ENCODE measurements at regions not wholly inside any gene's neighbourhood (a gene's known extent, or its start where the extent isn't known, plus 50 kb on each side); places are given as distances from the start of the nearest gene placed in this dataset.
"Not testable (repeated sequence)": the region's sequence is repeated elsewhere in the genome, so short reads cannot be mapped to it uniquely, and the experiment has no call there.

DNA sequence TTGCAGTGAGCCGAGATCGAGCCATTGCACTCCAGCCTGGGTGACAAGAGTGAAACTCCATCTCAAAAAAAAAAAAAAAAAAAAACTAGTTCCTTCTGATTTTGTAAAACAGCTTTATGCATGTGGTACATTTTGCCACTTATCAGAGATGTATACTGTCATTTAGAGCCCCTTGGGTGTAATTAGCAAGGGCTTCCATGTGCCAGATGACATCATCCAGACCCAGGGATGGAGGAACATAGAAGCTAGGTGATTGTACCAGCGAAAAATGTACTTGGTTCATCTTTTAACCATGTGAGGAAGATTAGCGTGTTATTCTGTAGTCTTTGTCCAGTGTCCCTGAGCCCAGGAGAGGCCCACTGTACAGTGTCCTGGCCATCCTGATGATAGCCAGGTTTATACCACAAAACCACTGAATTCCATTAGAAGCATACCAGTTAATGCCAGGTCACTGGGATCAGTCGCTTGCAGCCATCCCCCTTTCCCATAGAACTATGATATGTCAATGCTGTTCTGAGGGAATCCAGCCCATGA is 239.3 kb upstream of the SGCD start:
- no peak overlapping the region for H3K4me3 Mint-ChIP-seq

DNA sequence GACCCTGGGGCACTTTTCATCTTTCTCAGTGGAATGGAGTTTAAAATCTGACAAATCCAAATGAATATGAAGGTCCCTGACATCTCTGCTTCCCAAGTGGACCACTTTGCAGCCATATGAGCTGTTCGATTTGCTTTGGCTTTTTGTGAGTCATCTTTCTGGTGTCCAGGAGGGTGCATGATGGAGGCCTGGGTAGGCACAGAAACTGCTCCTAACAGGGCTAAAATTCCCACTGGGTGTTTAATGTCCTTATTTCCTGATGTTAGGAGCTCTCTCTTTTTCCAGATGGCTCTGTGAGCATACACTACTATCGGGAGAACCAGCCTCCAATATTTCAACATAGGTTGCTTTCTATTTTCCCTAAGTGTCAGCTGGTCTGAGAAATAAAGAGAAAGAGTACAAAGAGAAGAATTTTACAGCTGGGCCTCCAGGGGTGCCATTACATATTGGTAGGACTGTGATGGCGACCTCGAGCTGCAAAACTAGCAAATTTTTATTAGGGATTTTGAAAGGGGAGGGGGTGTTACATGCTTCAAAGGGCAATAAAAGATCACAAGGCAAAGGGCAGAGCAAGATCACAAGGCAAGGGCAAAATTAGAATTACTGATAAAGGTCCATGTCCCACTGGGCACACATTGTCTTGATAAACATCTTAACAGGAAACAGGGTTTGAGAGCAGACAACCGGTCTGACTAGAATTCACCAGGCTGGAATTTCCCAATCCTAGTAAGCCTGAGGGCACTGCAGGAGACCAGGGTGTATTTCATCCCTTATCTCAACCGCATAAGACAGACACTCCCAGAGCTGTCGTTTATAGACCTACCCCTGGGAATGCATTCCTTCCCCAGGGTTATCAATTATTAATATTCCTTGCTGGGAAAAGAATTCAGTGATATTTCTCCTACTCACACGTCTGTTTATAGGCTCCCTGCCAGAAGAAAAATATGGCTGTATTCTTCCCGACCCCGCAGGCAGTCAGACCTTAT is 236.7 kb upstream of the SGCD start:
- not testable (repeated sequence) for H3K4me3 Mint-ChIP-seq, H3K27ac Mint-ChIP-seq, H3K4me1 Mint-ChIP-seq, H3K27me3 Mint-ChIP-seq, H3K36me3 Mint-ChIP-seq, H3K9me3 Mint-ChIP-seq

More for the DNA sequence above, 239.3 kb upstream of the SGCD start:
- H3K27me3 Mint-ChIP-seq: peaks cover 5% of the 10 kb centered on the region
- H3K4me1 Mint-ChIP-seq: no peaks in the 10 kb centered on the region
- H3K27ac Mint-ChIP-seq: no peak overlapping the region
- no peaks in the 10 kb centered on the region for H3K36me3 Mint-ChIP-seq
- peaks cover 7% of the 10 kb centered on the region for H3K9me3 Mint-ChIP-seq

DNA sequence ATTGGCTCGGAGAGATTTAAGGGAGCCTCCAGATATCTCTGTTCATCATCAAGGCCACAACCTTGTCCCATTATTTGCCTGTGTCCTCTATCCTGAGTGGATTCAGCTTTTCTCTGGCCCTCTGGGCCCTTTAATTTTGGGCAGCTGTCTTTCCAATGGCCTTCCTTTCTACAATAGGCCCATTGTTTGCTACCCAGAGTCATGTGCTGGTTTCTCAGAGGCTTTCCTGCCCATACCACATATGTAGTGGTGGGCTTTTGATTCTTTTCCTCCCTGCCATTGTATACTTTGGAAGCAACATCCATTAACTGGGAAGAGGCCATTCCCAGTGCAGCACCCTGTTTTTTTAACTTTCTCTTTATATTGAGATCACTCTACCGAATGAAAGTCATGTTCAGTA is 233.9 kb upstream of the SGCD start:
- Mint-ChIP-seq H3K36me3 (no peaks in the 10 kb centered on the region), H3K4me3 (no peak overlapping the region), H3K9me3 (peaks cover 7% of the 10 kb centered on the region), H3K4me1 (no peaks in the 10 kb centered on the region), H3K27me3 (peaks cover 3% of the 10 kb centered on the region), H3K27ac (no peak overlapping the region)

DNA sequence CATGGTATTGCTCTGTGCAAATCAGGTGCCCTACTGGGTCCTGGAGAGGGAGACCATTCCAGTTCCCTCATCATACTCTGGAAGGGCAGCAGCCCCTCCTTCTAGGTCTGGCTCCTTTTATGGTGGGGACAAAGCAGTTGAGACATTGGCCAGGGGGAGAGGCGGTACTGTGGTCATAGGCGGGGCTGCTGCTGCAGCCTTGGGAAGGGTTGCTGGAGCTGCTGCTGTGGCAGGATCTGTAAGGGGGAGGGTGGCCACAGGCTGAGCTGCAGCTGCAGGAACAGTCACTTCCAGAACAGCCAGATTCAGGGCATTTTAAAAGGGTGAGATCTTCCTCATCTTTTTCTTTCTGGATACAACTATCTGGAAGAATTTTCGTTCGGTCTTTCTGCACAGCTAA is 233.0 kb upstream of the SGCD start:
- no peak overlapping the region for H3K4me3 Mint-ChIP-seq
- peaks cover 7% of the 10 kb centered on the region for H3K9me3 Mint-ChIP-seq
- no peak overlapping the region for H3K27ac Mint-ChIP-seq
- H3K36me3 Mint-ChIP-seq: no peaks in the 10 kb centered on the region
- no peaks in the 10 kb centered on the region for H3K4me1 Mint-ChIP-seq
- H3K27me3 Mint-ChIP-seq: no peaks in the 10 kb centered on the region

DNA sequence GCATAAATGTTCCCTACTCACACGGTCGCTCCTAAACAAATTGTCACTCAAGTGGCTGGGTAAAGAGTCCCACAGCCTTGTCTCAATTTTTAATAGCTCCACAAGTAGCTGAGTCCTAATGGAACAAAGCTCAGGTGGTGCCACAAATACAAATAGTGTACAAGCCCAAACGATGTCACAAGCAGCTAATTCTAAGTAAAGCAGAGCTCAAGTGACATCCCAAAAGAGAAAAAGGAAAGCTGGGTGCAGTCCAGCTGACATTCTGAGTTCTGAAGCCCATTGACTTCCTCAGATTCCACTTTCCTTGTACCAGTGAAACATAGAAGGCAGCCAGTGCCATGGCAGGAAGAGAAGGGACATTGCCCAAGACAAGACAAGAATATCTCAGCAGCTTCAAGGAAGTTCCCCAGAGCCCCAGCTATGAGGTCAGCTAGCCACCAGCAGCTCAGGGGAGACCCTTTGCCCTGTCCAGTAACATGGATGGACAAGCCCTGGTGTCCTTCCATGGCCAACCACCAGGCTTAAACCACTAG is 231.2 kb upstream of the SGCD start:
- no peaks in the 10 kb centered on the region for H3K36me3 Mint-ChIP-seq
- no peaks in the 10 kb centered on the region for H3K9me3 Mint-ChIP-seq
- H3K4me3 Mint-ChIP-seq: no peak overlapping the region
- H3K27ac Mint-ChIP-seq: no peak overlapping the region
- no peaks in the 10 kb centered on the region for H3K4me1 Mint-ChIP-seq
- H3K27me3 Mint-ChIP-seq: no peaks in the 10 kb centered on the region

DNA sequence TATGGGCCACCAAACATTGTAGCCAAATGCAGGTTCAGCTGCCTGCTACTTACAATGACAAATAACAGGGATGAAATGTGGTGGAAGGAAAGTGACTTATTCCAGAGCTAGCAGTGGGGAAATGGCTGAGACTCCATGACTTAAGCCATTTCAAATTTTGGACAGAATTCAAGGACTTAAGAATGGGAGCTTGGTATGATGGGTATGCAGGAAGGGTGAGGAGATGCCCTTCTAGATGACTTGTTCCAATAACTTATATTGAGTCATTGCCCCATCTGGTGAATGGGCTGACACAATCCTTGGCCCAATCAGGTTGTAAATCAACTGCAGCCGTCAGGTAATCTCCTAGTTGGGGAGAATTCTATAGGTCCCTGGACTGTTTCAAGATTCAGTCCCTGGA is 230.7 kb upstream of the SGCD start:
- no peaks in the 10 kb centered on the region for H3K4me1 Mint-ChIP-seq
- no peaks in the 10 kb centered on the region for H3K9me3 Mint-ChIP-seq
- no peaks in the 10 kb centered on the region for H3K36me3 Mint-ChIP-seq
- no peak overlapping the region for H3K4me3 Mint-ChIP-seq
- no peaks in the 10 kb centered on the region for H3K27me3 Mint-ChIP-seq
- no peak overlapping the region for H3K27ac Mint-ChIP-seq

- H3K4me1 Mint-ChIP-seq: no peaks in the 10 kb centered on the region
- H3K4me3 Mint-ChIP-seq: no peak overlapping the region
- no peaks in the 10 kb centered on the region for H3K36me3 Mint-ChIP-seq
- H3K9me3 Mint-ChIP-seq: no peaks in the 10 kb centered on the region
- H3K27ac Mint-ChIP-seq: no peak overlapping the region
- peaks cover 6% of the 10 kb centered on the region for H3K27me3 Mint-ChIP-seq
Observed at GRCh38 chr5:156103155-156103885, 223.6 kb upstream of the SGCD start.

GRCh38 chr5:156109317-156110023 is 217.5 kb upstream of the SGCD start:
- H3K27ac Mint-ChIP-seq: no peak overlapping the region
- no peaks in the 10 kb centered on the region for H3K4me1 Mint-ChIP-seq
- no peaks in the 10 kb centered on the region for H3K36me3 Mint-ChIP-seq
- H3K27me3 Mint-ChIP-seq: peaks cover 12% of the 10 kb centered on the region
- no peak overlapping the region for H3K4me3 Mint-ChIP-seq
- H3K9me3 Mint-ChIP-seq: no peaks in the 10 kb centered on the region

DNA sequence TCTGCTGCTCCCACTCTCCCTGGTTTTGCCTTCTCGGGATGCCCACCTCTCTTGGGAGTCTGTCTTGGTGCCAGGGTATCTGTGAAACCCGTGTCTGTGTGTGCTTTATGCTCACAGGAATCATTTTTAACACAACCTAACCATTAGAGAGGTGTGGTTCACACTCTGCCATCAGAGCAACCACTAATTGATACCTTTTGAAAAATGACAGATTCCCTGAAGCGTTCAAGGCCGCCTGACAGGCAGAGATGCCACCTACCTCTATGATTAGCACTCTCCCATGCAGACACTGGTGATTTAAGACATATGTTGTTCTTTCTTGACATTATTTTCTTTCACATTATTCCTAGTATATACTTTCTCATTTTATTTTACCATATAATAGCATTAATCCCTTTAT is 207.3 kb upstream of the SGCD start:
- Mint-ChIP-seq H3K4me1 (no peaks in the 10 kb centered on the region), H3K4me3 (no peak overlapping the region), H3K9me3 (no peaks in the 10 kb centered on the region), H3K36me3 (no peaks in the 10 kb centered on the region), H3K27ac (no peak overlapping the region), H3K27me3 (peaks cover 18% of the 10 kb centered on the region)

DNA sequence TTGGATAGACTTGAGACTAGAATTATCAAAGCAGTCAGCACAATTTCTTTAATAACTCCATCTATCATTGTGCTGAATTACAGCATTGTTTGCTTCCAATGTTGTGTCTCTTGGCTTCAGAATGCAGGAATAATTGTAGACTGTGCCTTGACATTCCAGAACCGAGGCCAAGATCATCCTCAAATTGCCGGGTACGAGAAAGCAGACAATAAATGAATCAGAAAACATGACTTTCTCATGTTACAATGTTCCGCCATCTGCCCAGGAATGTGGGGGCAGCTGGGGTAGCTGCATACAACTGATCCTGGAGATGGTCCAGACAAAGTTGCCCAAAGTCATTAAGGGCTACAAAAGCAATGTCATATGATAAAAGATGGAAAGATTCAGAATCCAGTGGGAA is 206.2 kb upstream of the SGCD start:
- H3K4me1 Mint-ChIP-seq: no peaks in the 10 kb centered on the region
- no peak overlapping the region for H3K27ac Mint-ChIP-seq
- no peaks in the 10 kb centered on the region for H3K36me3 Mint-ChIP-seq
- H3K27me3 Mint-ChIP-seq: peaks cover 18% of the 10 kb centered on the region
- H3K4me3 Mint-ChIP-seq: no peak overlapping the region
- no peaks in the 10 kb centered on the region for H3K9me3 Mint-ChIP-seq

DNA sequence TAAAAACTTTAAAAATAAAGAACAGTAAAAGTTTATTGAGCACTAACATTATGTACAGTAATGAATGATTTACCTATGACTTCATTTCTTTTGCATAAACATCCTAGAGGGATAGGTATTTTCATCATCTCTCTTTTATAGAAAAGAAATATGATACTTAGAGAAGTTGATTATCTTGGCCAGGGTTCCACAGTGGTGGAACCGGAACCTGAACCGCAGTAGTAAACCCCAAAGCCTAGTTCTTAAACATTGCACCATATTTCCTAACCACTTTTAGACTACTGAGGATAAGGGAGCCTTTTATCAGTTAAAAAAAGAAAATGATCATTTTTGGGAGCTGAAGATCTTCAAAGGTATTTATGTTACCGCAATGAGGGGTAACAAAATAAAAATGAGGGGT is 205.7 kb upstream of the SGCD start:
- peaks cover 18% of the 10 kb centered on the region for H3K27me3 Mint-ChIP-seq
- no peaks in the 10 kb centered on the region for H3K4me1 Mint-ChIP-seq
- H3K9me3 Mint-ChIP-seq: no peaks in the 10 kb centered on the region
- no peak overlapping the region for H3K27ac Mint-ChIP-seq
- no peak overlapping the region for H3K4me3 Mint-ChIP-seq
- no peaks in the 10 kb centered on the region for H3K36me3 Mint-ChIP-seq

DNA sequence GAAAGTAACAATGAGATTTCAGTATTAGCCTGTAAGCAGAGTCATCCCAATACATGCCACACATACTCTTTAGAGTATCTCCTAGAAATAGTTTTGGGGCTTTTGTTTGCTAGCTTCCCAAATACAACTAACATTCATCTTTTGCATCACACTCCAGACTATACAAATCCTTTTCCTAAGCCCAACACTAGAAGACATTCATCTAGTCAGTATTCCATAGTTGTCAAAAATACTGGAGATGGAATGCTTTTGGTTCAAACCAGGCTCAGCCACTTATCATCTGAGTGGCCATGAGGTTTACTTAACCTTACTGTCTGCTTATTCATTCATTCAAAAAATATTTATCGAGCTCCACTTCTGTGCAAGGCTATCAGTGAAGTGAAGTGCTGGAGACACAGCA is 205.1 kb upstream of the SGCD start:
- H3K27ac Mint-ChIP-seq: no peak overlapping the region
- no peak overlapping the region for H3K4me3 Mint-ChIP-seq
- no peaks in the 10 kb centered on the region for H3K4me1 Mint-ChIP-seq
- H3K36me3 Mint-ChIP-seq: no peaks in the 10 kb centered on the region
- peaks cover 18% of the 10 kb centered on the region for H3K27me3 Mint-ChIP-seq
- no peaks in the 10 kb centered on the region for H3K9me3 Mint-ChIP-seq

- Mint-ChIP-seq H3K27me3 (peaks cover 10% of the 10 kb centered on the region), H3K4me1 (no peaks in the 10 kb centered on the region), H3K9me3 (no peaks in the 10 kb centered on the region), H3K4me3 (no peak overlapping the region), H3K36me3 (no peaks in the 10 kb centered on the region), H3K27ac (no peak overlapping the region)
Observed at GRCh38 chr5:156124708-156125107, 202.3 kb upstream of the SGCD start.

DNA sequence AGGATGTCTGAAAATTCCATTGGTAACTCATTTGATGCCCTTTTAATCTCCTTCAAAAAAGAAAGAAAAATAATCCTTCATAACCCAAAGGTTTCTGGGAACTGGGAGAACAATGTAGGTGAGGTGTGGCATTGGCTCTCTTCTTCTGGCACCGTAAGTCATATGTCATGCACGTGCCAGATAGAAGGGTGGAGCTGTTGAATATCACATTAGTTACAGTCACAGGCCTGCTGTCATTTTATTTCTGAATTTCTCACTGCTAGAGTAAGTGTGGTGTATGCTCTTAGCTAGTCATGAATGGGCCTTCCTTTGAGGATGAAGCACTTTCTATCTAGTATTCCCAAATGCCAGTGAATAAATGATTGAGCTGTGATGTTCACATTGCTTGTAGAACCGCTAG is 201.8 kb upstream of the SGCD start:
- Mint-ChIP-seq H3K9me3 (no peaks in the 10 kb centered on the region), H3K36me3 (no peaks in the 10 kb centered on the region), H3K27me3 (peaks cover 8% of the 10 kb centered on the region), H3K4me3 (no peak overlapping the region), H3K4me1 (no peaks in the 10 kb centered on the region), H3K27ac (no peak overlapping the region)

- no peaks in the 10 kb centered on the region for H3K9me3 Mint-ChIP-seq
- no peaks in the 10 kb centered on the region for H3K4me1 Mint-ChIP-seq
- no peak overlapping the region for H3K4me3 Mint-ChIP-seq
- no peaks in the 10 kb centered on the region for H3K36me3 Mint-ChIP-seq
- H3K27me3 Mint-ChIP-seq: peaks cover 3% of the 10 kb centered on the region
- H3K27ac Mint-ChIP-seq: no peak overlapping the region
Observed at GRCh38 chr5:156126716-156127115, 200.2 kb upstream of the SGCD start.

All from activated naive CD4-positive, alpha-beta T cell treated with anti-CD3 and anti-CD28 coated beads, Interleukin-2, amount 50 U/mL, for 24 hours (primary cell).